ENCODE measurements at regions not wholly inside any gene's neighbourhood (a gene's known extent, or its start where the extent isn't known, plus 50 kb on each side); places are given as distances from the start of the nearest gene placed in this dataset.
A peak's percentile ranks its signal among the peaks of the same experiment; 100 is the strongest.

- Histone ChIP-seq H2BK5ac (ENCODE audit: insufficient read length, low read length) (no peak overlapping the region), H3T11ph (ENCODE audit: low read length) (no peak overlapping the region), H2BK120ac (ENCODE audit: low read depth, low read length, poor library complexity, severe bottlenecking) (no peak overlapping the region), H3K9ac (ENCODE audit: extremely low read depth, insufficient read length, low read length) (no peak overlapping the region), H4K20me1 (ENCODE audit: control insufficient read depth, insufficient read depth, insufficient read length) (no peaks in the 10 kb centered on the region), H3K18ac (ENCODE audit: insufficient read length, low read depth, low read length) (peak overlapping the region; percentile 11), H3K27me3 (ENCODE audit: insufficient read depth, low read length) (no peaks in the 10 kb centered on the region), H2AFZ (ENCODE audit: low read length) (no peak overlapping the region), H3K79me1 (ENCODE audit: insufficient read depth, low read depth, low read length, poor library complexity, severe bottlenecking) (no peaks in the 10 kb centered on the region), H3K23me2 (ENCODE audit: insufficient read length, low read depth, low read length, poor library complexity, severe bottlenecking) (no peaks in the 10 kb centered on the region), H3K9me3 (ENCODE audit: control insufficient read depth, low read depth, low read length) (no peaks in the 10 kb centered on the region), H3K4me1 (ENCODE audit: insufficient read depth, low read length) (no peaks in the 10 kb centered on the region; the same call in 1 of the 2 replicates), H4K8ac (replicated peaks; ENCODE audit: insufficient read length, low read depth, low read length) (no peak overlapping the region), H3K23ac (ENCODE audit: insufficient read length, low read depth, low read length) (no peak overlapping the region), H2BK12ac (ENCODE audit: insufficient read length, low read depth, low read length) (no peak overlapping the region), H4K91ac (ENCODE audit: insufficient read length, low read depth, low read length) (no peak overlapping the region), H2BK20ac (ENCODE audit: low read depth, low read length, poor library complexity, severe bottlenecking) (no peak overlapping the region), H3K27ac (ENCODE audit: insufficient read length, low read depth, low read length) (no peak overlapping the region), H3K4me2 (ENCODE audit: insufficient read depth, insufficient read length, low read length) (no peak overlapping the region), H3K56ac (ENCODE audit: insufficient read length, low read depth, low read length) (no peak overlapping the region), H2AK5ac (ENCODE audit: insufficient read length, low read length) (no peak overlapping the region), H3K14ac (ENCODE audit: insufficient read depth, low read length) (no peak overlapping the region), H3K4ac (ENCODE audit: low read depth, low read length) (no peak overlapping the region), H2BK15ac (ENCODE audit: low read depth, low read length) (no peak overlapping the region), H3K79me2 (ENCODE audit: insufficient read depth, low read length) (no peaks in the 10 kb centered on the region), H4K5ac (ENCODE audit: insufficient read length, low read depth, low read length) (no peak overlapping the region)
- H3K27ac Mint-ChIP-seq, result peak overlapping the region in 1 of 3 experiments; percentile 41; a peak in 3 of 7 replicates
- H3K9me3 Mint-ChIP-seq, result no peaks in the 10 kb centered on the region
- no peaks in the 10 kb centered on the region for H3K27me3 Mint-ChIP-seq (ENCODE audit: low read depth)
- no CpG with 5 or more reads among the region's 4 CpGs for WGBS (ENCODE audit: extremely low coverage, insufficient read length, low lambda C conversion rate)
- no peaks in the 10 kb centered on the region for H3K36me3 Mint-ChIP-seq (ENCODE audit: insufficient read depth in 1 of 3, low read depth in 3 of 3)
- H3K4me1 Mint-ChIP-seq, result peaks cover 17 to 19% of the 10 kb centered on the region in 2 experiments
- DNase-seq, result peak; percentile 44
- no peak for TF ChIP-seq CTCF (conservative IDR thresholded peaks at IDR 0.05)
- H3K4me3 Mint-ChIP-seq, result no peak overlapping the region
Measured at GRCh38 chr6:91031581-91031980, 444.7 kb upstream of the MAP3K7 start.

All from H9 (cell line).